Activated naive CD4-positive, alpha-beta T cell treated with anti-CD3 and anti-CD28 coated beads for 36 hours (primary cell): ENCODE measurements at regions not wholly inside any gene's neighbourhood (a gene's known extent, or its start where the extent isn't known, plus 50 kb on each side); places are given as distances from the start of the nearest gene placed in this dataset.

Experiments
- CTCF ChIA-PET: fragments of 350-600 bp; sonication (Branson Sonifier 250); formaldehyde crosslinking; loops from one replicate; lab custom pipeline; 2021; ENCODE audit warnings: antibody characterized with exemption; lab: Charles Lee
- DNase-seq: peaks from one replicate; pipeline ENCODE4 v3.0.0-alpha.2; 2020
- H3K27ac Mint-ChIP-seq: one replicate; pipeline ENCODE4 v1.8.0; 2021; ENCODE audit warnings: mild to moderate bottlenecking, mixed read lengths
- H3K27me3 Mint-ChIP-seq: one replicate; pipeline ENCODE4 v1.8.0; 2021; ENCODE audit warnings: low read depth, mixed read lengths
- H3K36me3 Mint-ChIP-seq: one replicate; pipeline ENCODE4 v1.8.0; 2021; ENCODE audit warnings: low read depth, mixed read lengths
- H3K4me1 Mint-ChIP-seq: one replicate; pipeline ENCODE4 v1.8.0; 2021; ENCODE audit warnings: low read depth, mixed read lengths
- H3K4me3 Mint-ChIP-seq: one replicate; pipeline ENCODE4 v1.8.0; 2021; ENCODE audit warnings: mild to moderate bottlenecking, moderate library complexity, mixed read lengths
- H3K9me3 Mint-ChIP-seq: one replicate; pipeline ENCODE4 v1.8.0; 2021; ENCODE audit warnings: mixed read lengths
- intact Hi-C: fragments of 100-400 bp; cut with micrococcal nuclease; formaldehyde crosslinking; loops from one replicate; pipeline ENCODE4 v1.15.1; 2023

DNA sequence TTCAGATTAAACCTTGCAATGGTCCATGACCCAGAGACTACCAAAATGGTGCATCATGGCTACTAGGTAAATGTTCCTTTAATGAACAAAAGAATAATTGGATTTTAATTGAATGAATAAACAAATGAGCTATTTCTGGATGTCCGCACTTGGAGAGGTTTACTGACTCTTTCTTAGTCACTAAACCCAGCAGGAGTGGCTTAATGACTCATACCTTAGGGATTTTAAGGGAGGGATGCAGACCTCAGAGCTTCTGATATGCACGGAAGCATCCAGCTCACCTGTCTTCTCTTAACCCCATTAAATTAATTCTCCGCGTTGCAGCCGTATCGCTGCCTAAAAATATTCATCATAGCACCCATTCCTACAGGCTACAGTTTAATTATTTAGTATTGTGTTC, 970.0 kb upstream of the SLC35B3 start:
- peaks cover 1% of the 10 kb centered on the region for H3K36me3 Mint-ChIP-seq
- no peak for DNase-seq
- H3K9me3 Mint-ChIP-seq = no peaks in the 10 kb centered on the region
- CTCF ChIA-PET = no interaction called here
- H3K4me3 Mint-ChIP-seq = no peak overlapping the region
- H3K27ac Mint-ChIP-seq = no peak overlapping the region
- intact Hi-C loops = no loop called here
- H3K4me1 Mint-ChIP-seq = no peaks in the 10 kb centered on the region
- H3K27me3 Mint-ChIP-seq = no peaks in the 10 kb centered on the region

DNA sequence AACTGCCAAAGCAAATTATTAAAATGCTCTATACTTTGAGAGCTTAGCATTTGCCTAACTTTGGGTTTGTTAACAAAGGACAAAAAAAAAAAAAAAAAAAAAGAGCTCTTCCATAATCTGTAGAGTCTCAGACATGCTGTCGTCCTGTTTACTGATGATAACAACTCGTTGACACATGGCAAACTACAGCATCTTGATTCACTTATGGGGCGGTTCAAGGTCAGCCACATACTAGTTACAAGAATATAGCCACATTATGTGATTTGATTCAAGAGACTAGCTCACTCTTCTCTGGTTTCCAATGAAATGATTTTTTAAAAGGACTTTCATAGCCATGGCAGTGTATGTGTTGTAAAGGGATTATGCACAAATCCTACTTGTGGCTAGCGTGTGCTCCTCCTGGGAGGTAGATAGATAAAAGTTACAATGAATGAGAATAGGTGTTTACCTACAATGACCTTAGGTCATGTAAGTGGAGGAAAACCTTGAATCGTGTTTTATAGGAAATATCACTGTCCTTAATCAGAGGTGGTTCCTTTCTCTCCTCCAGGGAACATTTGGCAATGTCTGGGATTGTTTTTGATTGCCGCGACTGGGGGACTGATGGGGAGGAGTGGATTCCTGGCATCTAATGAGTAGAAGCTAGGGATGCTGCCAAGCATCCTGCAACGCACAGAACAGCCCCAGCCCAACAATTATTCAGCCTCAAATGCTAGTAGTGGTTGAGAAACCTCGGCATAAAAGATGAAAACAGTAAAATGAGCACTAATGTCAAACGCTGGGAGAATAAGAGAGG, 969.2 kb upstream of the SLC35B3 start:
- intact Hi-C loops = no loop called here
- Mint-ChIP-seq H3K4me1 (no peaks in the 10 kb centered on the region), H3K9me3 (no peaks in the 10 kb centered on the region), H3K27ac (no peak overlapping the region), H3K27me3 (peaks cover 3% of the 10 kb centered on the region), H3K4me3 (no peak overlapping the region), H3K36me3 (peaks cover 1% of the 10 kb centered on the region)
- CTCF ChIA-PET = no interaction called here
- no peak for DNase-seq

DNA sequence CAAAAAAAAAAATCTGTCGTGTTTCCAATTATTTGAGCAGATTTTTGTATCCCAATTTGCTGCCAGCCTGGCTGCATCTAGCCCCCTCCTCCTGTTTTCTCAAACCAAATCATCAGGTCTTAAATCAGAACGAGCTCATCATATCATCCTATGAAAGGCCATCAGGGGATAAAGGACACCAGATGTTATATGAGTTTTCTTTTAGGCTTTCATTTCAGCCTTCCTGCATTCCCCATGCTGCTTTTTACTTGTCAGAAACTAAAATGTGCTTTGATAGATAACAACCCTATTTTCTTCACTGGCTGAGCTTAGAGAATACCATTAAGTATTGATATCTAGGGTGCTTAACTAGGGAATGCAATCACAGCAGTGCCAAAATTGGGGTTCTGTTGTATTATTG, 968.4 kb upstream of the SLC35B3 start:
- Mint-ChIP-seq H3K4me1 (no peaks in the 10 kb centered on the region), H3K27ac (no peak overlapping the region), H3K4me3 (no peak overlapping the region), H3K36me3 (peaks cover 1% of the 10 kb centered on the region), H3K27me3 (peaks cover 3% of the 10 kb centered on the region), H3K9me3 (no peaks in the 10 kb centered on the region)
- no peak for DNase-seq
- intact Hi-C loops = no loop called here
- CTCF ChIA-PET = no interaction called here

DNA sequence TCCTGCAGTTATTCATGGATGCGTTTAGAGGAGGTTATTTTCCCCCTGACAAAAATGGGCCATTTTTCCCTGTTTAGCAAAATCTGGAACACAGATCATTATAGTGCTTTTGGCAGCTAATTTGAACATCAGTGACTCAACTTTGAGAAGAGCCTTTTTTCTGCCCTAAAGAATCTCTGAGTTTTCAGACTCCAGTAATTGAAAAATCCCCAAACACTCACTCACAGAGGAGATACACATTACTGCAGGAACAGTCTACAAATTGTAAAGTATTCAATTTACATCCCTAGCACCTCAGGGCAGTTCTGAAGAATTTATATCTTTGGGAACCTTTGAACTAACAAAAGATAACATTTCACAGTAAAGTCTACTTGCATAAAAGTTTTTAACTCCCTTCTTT, 966.6 kb upstream of the SLC35B3 start:
- intact Hi-C loops = no loop called here
- H3K36me3 Mint-ChIP-seq = peaks cover 1% of the 10 kb centered on the region
- DNase-seq = no peak
- H3K4me1 Mint-ChIP-seq = no peaks in the 10 kb centered on the region
- no peak overlapping the region for H3K27ac Mint-ChIP-seq
- CTCF ChIA-PET = no interaction called here
- H3K27me3 Mint-ChIP-seq = peaks cover 6% of the 10 kb centered on the region
- H3K4me3 Mint-ChIP-seq = no peak overlapping the region
- H3K9me3 Mint-ChIP-seq = peaks cover 2% of the 10 kb centered on the region

DNA sequence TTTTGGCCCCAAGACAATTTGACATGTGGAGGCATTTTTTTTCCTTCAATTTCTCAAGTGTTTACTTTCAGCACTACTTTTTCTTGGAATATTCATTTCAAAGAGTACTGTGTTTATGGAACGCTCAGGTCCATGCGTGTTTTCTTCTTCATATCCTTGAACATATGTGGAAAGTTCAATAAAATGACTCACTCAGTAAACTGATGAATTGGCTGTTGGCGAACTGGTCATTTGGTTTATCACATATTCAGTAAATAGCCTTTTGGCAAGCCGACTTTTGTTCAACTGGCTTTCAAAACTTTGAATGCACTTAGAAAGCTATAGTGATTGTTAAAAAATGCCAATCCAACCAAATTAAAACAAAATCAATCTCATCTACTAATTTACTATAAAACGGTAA, 964.6 kb upstream of the SLC35B3 start:
- CTCF ChIA-PET = no interaction called here
- peaks cover 4% of the 10 kb centered on the region for H3K9me3 Mint-ChIP-seq
- no peaks in the 10 kb centered on the region for H3K4me1 Mint-ChIP-seq
- H3K36me3 Mint-ChIP-seq = no peaks in the 10 kb centered on the region
- H3K27me3 Mint-ChIP-seq = peaks cover 6% of the 10 kb centered on the region
- intact Hi-C loops = no loop called here
- DNase-seq = no peak
- no peak overlapping the region for H3K4me3 Mint-ChIP-seq
- no peak overlapping the region for H3K27ac Mint-ChIP-seq

DNA sequence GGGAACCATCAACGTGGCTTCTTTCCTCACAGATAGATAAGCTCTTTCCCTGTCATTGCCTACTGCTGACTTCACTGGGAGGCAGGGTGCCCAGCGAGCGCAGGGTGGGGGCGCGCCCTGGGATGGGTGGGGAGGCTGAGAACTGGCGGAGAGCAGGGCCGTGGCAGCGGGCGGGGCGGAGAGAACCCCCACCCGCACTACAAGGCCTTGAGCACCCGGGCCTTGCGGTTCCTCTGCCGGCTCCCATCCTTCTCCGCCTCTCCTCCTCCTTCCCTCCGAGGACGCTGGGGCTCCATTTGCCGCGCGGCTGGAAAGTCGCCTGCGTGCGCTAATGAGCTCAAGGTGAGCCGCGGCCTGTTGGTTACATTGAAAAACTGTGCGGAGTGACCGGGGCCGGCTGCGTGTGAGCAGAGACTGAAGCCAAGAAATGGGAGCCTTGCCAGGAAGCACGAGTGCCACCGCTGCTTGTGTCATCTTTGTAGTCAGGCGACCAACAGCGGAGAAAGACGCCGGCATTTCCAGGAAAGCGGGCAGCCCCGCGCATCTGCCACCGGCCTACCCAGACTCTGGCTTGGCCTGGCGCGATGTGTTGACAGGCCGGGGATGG, 963.5 kb upstream of the SLC35B3 start:
- Mint-ChIP-seq H3K4me3 (no peak overlapping the region), H3K4me1 (no peaks in the 10 kb centered on the region), H3K36me3 (no peaks in the 10 kb centered on the region), H3K27ac (no peak overlapping the region), H3K9me3 (peaks cover 4% of the 10 kb centered on the region), H3K27me3 (peaks cover 6% of the 10 kb centered on the region)
- intact Hi-C loops = no loop called here
- CTCF ChIA-PET = no interaction called here
- no peak for DNase-seq

DNA sequence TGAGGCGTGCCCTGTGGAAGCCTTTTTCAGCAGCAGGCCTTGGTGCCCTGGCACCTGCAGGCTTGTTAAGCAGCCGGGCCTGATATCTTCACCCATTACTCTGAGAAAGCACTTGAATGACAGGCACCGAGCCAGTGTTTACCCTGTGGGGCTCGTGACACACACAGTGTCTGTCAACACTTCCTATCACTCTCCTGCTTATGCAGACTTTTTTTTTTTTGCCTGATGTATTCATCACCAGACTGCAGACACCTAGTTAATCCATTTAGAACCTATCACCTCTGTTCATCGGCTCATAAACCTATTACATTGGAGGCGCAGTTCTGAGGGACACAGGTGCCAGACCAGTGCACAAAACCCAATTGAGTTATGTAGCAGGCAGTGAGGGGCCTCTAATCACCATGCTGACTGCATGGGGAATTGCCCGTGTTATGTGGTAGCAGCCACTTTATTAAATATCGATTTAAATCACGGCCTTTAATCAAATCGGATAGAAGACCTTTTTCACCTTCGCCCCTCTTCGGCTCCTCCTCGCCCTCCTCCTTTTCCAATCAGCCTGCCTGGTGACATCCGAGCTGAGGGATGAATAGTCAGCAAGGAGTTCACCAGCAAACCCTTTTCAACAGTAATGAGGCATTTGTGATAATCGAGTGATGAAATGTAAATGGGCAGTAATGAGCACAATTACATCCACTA, 962.9 kb upstream of the SLC35B3 start:
- intact Hi-C loops = no loop called here
- peaks cover 4% of the 10 kb centered on the region for H3K9me3 Mint-ChIP-seq
- no peaks in the 10 kb centered on the region for H3K4me1 Mint-ChIP-seq
- H3K4me3 Mint-ChIP-seq = no peak overlapping the region
- no peak for DNase-seq
- CTCF ChIA-PET = no interaction called here
- no peaks in the 10 kb centered on the region for H3K36me3 Mint-ChIP-seq
- H3K27ac Mint-ChIP-seq = no peak overlapping the region
- peaks cover 6% of the 10 kb centered on the region for H3K27me3 Mint-ChIP-seq

DNA sequence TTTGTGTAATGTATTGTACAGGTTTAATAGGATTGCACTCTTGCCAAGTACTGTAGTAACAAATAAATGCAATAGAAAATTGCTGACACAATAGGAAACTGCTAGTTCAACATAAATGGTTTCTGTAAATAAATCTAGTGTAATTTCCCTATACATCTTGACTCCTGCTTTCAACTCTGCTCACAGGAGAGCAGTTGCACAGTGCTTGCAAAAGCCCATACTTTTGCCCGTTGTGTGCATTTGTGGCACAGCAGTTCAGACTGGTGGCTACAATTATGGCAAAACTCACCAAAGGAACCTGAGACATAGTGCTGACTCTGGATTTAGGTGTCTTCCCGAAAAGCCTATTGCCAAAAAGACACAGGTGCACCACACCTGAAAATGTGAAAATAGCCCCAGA, 953.3 kb upstream of the SLC35B3 start:
- H3K27me3 Mint-ChIP-seq = no peaks in the 10 kb centered on the region
- peaks cover 3% of the 10 kb centered on the region for H3K9me3 Mint-ChIP-seq
- H3K36me3 Mint-ChIP-seq = no peaks in the 10 kb centered on the region
- H3K27ac Mint-ChIP-seq = no peak overlapping the region
- no peak for DNase-seq
- CTCF ChIA-PET = no interaction called here
- no peak overlapping the region for H3K4me3 Mint-ChIP-seq
- no peaks in the 10 kb centered on the region for H3K4me1 Mint-ChIP-seq
- intact Hi-C loops = no loop called here

DNA sequence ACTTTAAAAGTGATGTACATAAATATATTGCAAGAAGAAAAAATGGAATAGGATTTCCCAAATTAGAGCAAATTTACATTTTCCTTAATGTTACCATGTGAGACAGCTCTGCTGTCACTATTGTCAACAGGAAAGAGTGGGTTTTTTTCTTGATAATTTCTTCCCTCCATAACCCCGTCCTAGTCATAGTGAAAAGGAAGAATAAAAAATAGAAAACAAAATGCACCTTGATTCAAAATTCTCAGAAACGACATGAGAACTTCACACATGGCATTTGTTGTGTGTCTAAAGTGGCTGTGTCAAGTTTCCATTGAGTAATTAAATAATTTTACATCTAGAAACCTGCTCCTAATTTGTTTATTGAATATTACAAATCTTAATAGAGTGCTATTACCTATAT, 945.2 kb upstream of the SLC35B3 start:
- no peak for DNase-seq
- intact Hi-C loops = no loop called here
- Mint-ChIP-seq H3K4me1 (no peaks in the 10 kb centered on the region), H3K9me3 (no peaks in the 10 kb centered on the region), H3K4me3 (no peak overlapping the region), H3K27me3 (no peaks in the 10 kb centered on the region), H3K36me3 (no peaks in the 10 kb centered on the region), H3K27ac (no peak overlapping the region)
- CTCF ChIA-PET = no interaction called here

DNA sequence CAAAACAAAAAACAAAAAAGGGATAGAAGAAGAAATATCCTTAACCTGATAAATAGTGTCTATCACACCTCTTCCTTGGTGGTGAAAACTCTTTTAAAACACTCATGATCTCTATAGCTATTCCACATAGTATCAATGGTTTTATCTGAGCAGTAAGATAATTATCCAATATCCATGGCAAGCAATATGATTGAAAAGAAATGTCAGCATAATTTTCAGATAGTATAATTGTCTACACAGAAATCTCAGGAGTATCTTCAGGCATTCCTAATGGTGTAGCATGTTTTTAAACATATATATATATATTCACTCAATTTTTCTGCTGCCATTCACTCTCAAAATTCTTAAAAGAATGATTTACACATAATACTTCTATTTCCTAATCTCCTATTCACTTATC, 938.0 kb upstream of the SLC35B3 start:
- DNase-seq = no peak
- no peaks in the 10 kb centered on the region for H3K9me3 Mint-ChIP-seq

DNA sequence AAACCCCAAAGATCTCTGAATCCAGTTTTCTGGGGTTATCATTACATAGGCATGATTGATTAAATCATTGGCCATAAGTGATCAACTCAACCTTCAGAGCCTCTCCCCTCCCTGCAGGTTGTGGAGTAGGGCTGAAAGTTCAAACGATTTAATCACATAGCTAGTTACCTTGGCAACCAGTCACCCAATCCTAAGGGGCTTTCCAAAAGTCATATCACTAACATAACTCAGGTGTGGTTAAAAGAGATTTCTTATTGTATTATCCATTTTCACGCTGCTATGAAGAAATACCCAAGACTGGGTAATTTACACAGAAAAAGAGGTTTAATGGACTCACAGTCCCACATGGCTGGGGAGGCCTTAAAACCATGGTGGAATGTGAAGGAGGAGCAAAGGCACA, 935.1 kb upstream of the SLC35B3 start:
- no peak for DNase-seq
- CTCF ChIA-PET = no interaction called here
- Mint-ChIP-seq H3K27ac (no peak overlapping the region), H3K4me3 (no peak overlapping the region), H3K4me1 (no peaks in the 10 kb centered on the region), H3K27me3 (no peaks in the 10 kb centered on the region), H3K9me3 (no peaks in the 10 kb centered on the region), H3K36me3 (no peaks in the 10 kb centered on the region)
- intact Hi-C loops = no loop called here

More for the DNA sequence above, 938.0 kb upstream of the SLC35B3 start:
- no peak overlapping the region for H3K27ac Mint-ChIP-seq
- no peak overlapping the region for H3K4me3 Mint-ChIP-seq
- intact Hi-C loops = no loop called here
- H3K4me1 Mint-ChIP-seq = no peaks in the 10 kb centered on the region
- CTCF ChIA-PET = no interaction called here
- no peaks in the 10 kb centered on the region for H3K27me3 Mint-ChIP-seq
- H3K36me3 Mint-ChIP-seq = no peaks in the 10 kb centered on the region

DNA sequence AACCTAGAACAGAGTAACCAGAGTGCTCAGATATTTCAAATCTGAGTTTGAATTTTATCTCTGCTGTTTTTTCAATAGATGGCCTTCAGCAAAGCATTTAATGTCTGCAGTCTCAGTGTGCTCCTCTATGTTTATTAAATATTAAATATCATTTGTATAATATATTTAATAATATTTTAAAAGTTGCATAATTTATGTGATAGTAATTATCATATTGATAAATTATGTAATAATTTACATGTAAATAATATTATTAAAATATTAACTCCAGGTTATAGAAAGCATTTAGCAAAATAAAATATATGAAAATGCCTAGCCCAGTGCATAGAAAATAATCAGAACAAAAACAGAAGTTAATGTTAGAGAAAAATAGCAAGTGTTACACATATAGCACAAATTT, 930.0 kb upstream of the SLC35B3 start:
- Mint-ChIP-seq H3K36me3 (no peaks in the 10 kb centered on the region), H3K27ac (no peak overlapping the region), H3K27me3 (no peaks in the 10 kb centered on the region), H3K4me3 (no peak overlapping the region), H3K4me1 (no peaks in the 10 kb centered on the region), H3K9me3 (peaks cover 5% of the 10 kb centered on the region)
- CTCF ChIA-PET = no interaction called here
- DNase-seq = no peak
- intact Hi-C loops = no loop called here

DNA sequence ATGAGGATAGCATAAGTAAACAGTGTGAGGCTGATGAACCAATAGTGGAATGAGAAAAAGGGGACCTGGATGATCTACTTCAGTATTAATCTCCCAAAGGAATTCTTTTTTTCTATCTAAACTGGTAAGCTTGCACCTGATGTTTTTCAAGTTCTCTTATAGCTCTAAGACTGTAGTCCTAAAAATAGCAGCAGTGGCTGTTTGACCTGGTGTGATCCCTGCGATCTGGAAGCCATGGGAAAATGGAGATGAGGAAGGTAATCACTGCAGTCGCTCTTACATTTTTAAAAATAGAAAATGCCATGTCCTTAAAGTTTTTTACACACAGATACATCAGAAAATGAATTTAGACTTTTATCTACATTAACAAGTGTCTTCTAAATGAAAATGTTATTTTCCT, 926.4 kb upstream of the SLC35B3 start:
- H3K9me3 Mint-ChIP-seq = peaks cover 10% of the 10 kb centered on the region
- no peaks in the 10 kb centered on the region for H3K27me3 Mint-ChIP-seq
- no peak overlapping the region for H3K4me3 Mint-ChIP-seq
- DNase-seq = no peak
- no peaks in the 10 kb centered on the region for H3K4me1 Mint-ChIP-seq
- H3K27ac Mint-ChIP-seq = no peak overlapping the region
- intact Hi-C loops = no loop called here
- CTCF ChIA-PET = no interaction called here
- no peaks in the 10 kb centered on the region for H3K36me3 Mint-ChIP-seq
